HEK293 (cell line): ENCODE measurements at regions not wholly inside any gene's neighbourhood (a gene's known extent, or its start where the extent isn't known, plus 50 kb on each side); places are given as distances from the start of the nearest gene placed in this dataset.

Experiments
- CTCF ChIA-PET: fragments of 350-600 bp; formaldehyde crosslinking; extraction: SDS; loops from one replicate; lab custom pipeline; 2021; ENCODE audit warnings: antibody characterized with exemption; lab: Yijun Ruan, JAX
- POLR2A ChIA-PET: fragments of 300-600 bp; formaldehyde crosslinking; extraction: SDS; loops from one replicate; lab custom pipeline; 2020; ENCODE audit warnings: antibody characterized with exemption, inconsistent platforms; lab: Yijun Ruan, JAX
- H3K27ac ChIP-seq: fragments of 200-500 bp; sonication (Bioruptor generic); 2 replicates; pipeline ENCODE4 v1.5.1; 2014; ENCODE audit warnings: low read depth, low read length, control low read depth, inconsistent platforms; ENCODE audit errors: extremely low read depth
- H3K36me3 ChIP-seq, 2 experiments: fragments of 200-500 bp in 1 of 2; sonication (Bioruptor generic) in 1 of 2; 1 replicate in 1 of 2; 2 replicates in 1 of 2; pipeline ENCODE4 v1.5.1; 2014 to 2017; ENCODE audit warnings: inconsistent platforms in 2 of 2, low read length in 2 of 2; ENCODE audit not compliant: control insufficient read depth in 2 of 2, insufficient read depth in 1 of 2
- H3K4me1 ChIP-seq: fragments of 200-500 bp; sonication (Bioruptor generic); 2 replicates; pipeline ENCODE4 v1.5.1; 2014; ENCODE audit warnings: mild to moderate bottlenecking, low read length, inconsistent platforms; ENCODE audit not compliant: control insufficient read depth, insufficient read depth
- H3K4me3 ChIP-seq: 2 replicates; pipeline ENCODE4 v1.5.1; 2011; ENCODE audit warnings: low read depth, mild to moderate bottlenecking, control low read depth, low read length, moderate library complexity
- H3K9me3 ChIP-seq: fragments of 200-500 bp; sonication (Bioruptor generic); 2 replicates; pipeline ENCODE4 v1.5.1; 2014; ENCODE audit warnings: low read depth, low read length, inconsistent platforms; ENCODE audit not compliant: control insufficient read depth, insufficient read depth
- GLI4 ChIP-seq: fragments of 450-650 bp; formaldehyde crosslinking; IDR thresholded peaks from 2 replicates; pipeline ENCODE4 v1.5.1; 2016; ENCODE audit warnings: missing biosample characterization, missing genetic modification characterization
- GLIS1 ChIP-seq: fragments of 450-650 bp; formaldehyde crosslinking; IDR thresholded peaks from 2 replicates; pipeline ENCODE4 v1.5.1; 2016; ENCODE audit warnings: missing biosample characterization, missing genetic modification characterization
- MEIS1 ChIP-seq: sonication (generic); formaldehyde crosslinking; IDR thresholded peaks from 2 replicates; pipeline ENCODE4 v1.8.1; 2022; ENCODE audit warnings: missing genetic modification reagents, mild to moderate bottlenecking, borderline replicate concordance
- MZF1 ChIP-seq: fragments of 450-650 bp; formaldehyde crosslinking; IDR thresholded peaks from 2 replicates; pipeline ENCODE4 v1.5.1; 2017; ENCODE audit warnings: missing biosample characterization, missing genetic modification characterization, borderline replicate concordance
- SCRT1 ChIP-seq: fragments of 450-650 bp; formaldehyde crosslinking; IDR thresholded peaks from 2 replicates; pipeline ENCODE4 v1.5.1; 2016; ENCODE audit warnings: missing biosample characterization, missing genetic modification characterization, borderline replicate concordance
- ZBTB44 ChIP-seq: fragments of 450-650 bp; IDR thresholded peaks from 2 replicates; pipeline ENCODE4 v1.5.1; 2018; ENCODE audit warnings: missing biosample characterization, mild to moderate bottlenecking, missing genetic modification characterization
- ZBTB7A ChIP-seq: fragments of 450-650 bp; formaldehyde crosslinking; IDR thresholded peaks from 2 replicates; pipeline ENCODE4 v1.5.1; 2016; ENCODE audit warnings: low read depth, missing biosample characterization, missing genetic modification characterization
- ZBTB8A ChIP-seq: fragments of 450-650 bp; formaldehyde crosslinking; IDR thresholded peaks from 2 replicates; pipeline ENCODE4 v1.5.1; 2016; ENCODE audit warnings: missing biosample characterization, missing genetic modification characterization
- ZNF175 ChIP-seq: fragments of 450-650 bp; formaldehyde crosslinking; IDR thresholded peaks from 2 replicates; pipeline ENCODE4 v1.5.1; 2016; ENCODE audit warnings: missing biosample characterization, missing genetic modification characterization
- ZNF26 ChIP-seq: fragments of 450-650 bp; formaldehyde crosslinking; IDR thresholded peaks from 2 replicates; pipeline ENCODE4 v1.5.1; 2016; ENCODE audit warnings: missing biosample characterization, missing genetic modification characterization
- ZNF311 ChIP-seq: fragments of 450-650 bp; formaldehyde crosslinking; IDR thresholded peaks from 2 replicates; pipeline ENCODE4 v1.5.1; 2017; ENCODE audit warnings: missing biosample characterization, missing genetic modification characterization, borderline replicate concordance
- ZNF341 ChIP-seq: fragments of 450-650 bp; formaldehyde crosslinking; IDR thresholded peaks from 2 replicates; pipeline ENCODE4; 2016; ENCODE audit warnings: low read depth, missing biosample characterization, missing genetic modification characterization
- ZNF37A ChIP-seq: fragments of 450-650 bp; IDR thresholded peaks from 2 replicates; pipeline ENCODE4 v1.5.1; 2018; ENCODE audit warnings: missing biosample characterization, missing genetic modification characterization
- ZNF561 ChIP-seq: fragments of 450-650 bp; IDR thresholded peaks from 2 replicates; pipeline ENCODE4 v1.5.1; 2018; ENCODE audit warnings: missing biosample characterization, missing genetic modification characterization, borderline replicate concordance
- ZNF629 ChIP-seq: fragments of 450-650 bp; formaldehyde crosslinking; IDR thresholded peaks from 2 replicates; pipeline ENCODE4 v1.5.1; 2017; ENCODE audit warnings: missing biosample characterization, missing genetic modification characterization
- ZNF768 ChIP-seq: fragments of 450-650 bp; formaldehyde crosslinking; IDR thresholded peaks from 2 replicates; pipeline ENCODE4 v1.5.1; 2018; ENCODE audit warnings: missing biosample characterization, mild to moderate bottlenecking, missing genetic modification characterization
- TF ChIP-seq, protein P1 (sequence below): fragments of 450-650 bp; formaldehyde crosslinking; IDR thresholded peaks from 2 replicates; pipeline ENCODE4 v1.5.1; 2016; ENCODE audit warnings: missing biosample characterization, missing genetic modification characterization
- TF ChIP-seq, protein P2 (sequence below): fragments of 450-650 bp; formaldehyde crosslinking; IDR thresholded peaks from 2 replicates; pipeline ENCODE4 v1.5.1; 2016; ENCODE audit warnings: missing biosample characterization, missing genetic modification characterization
- TF ChIP-seq, protein P3 (sequence below): fragments of 450-650 bp; formaldehyde crosslinking; IDR thresholded peaks from 2 replicates; pipeline ENCODE4 v1.5.1; 2016; ENCODE audit warnings: missing biosample characterization, missing genetic modification characterization
- TF ChIP-seq, protein P4 (sequence below): fragments of 450-650 bp; formaldehyde crosslinking; IDR thresholded peaks from 2 replicates; pipeline ENCODE4 v1.5.1; 2017; ENCODE audit warnings: missing biosample characterization, missing genetic modification characterization
- TF ChIP-seq, protein P5 (sequence below): fragments of 450-650 bp; formaldehyde crosslinking; IDR thresholded peaks from 2 replicates; pipeline ENCODE4 v1.5.1; 2016; ENCODE audit warnings: missing biosample characterization, missing genetic modification characterization

GRCh38 chr3:168995129-168995528 is 668.4 kb downstream of the MECOM start (continued):
- TF ChIP-seq, protein P1, sequence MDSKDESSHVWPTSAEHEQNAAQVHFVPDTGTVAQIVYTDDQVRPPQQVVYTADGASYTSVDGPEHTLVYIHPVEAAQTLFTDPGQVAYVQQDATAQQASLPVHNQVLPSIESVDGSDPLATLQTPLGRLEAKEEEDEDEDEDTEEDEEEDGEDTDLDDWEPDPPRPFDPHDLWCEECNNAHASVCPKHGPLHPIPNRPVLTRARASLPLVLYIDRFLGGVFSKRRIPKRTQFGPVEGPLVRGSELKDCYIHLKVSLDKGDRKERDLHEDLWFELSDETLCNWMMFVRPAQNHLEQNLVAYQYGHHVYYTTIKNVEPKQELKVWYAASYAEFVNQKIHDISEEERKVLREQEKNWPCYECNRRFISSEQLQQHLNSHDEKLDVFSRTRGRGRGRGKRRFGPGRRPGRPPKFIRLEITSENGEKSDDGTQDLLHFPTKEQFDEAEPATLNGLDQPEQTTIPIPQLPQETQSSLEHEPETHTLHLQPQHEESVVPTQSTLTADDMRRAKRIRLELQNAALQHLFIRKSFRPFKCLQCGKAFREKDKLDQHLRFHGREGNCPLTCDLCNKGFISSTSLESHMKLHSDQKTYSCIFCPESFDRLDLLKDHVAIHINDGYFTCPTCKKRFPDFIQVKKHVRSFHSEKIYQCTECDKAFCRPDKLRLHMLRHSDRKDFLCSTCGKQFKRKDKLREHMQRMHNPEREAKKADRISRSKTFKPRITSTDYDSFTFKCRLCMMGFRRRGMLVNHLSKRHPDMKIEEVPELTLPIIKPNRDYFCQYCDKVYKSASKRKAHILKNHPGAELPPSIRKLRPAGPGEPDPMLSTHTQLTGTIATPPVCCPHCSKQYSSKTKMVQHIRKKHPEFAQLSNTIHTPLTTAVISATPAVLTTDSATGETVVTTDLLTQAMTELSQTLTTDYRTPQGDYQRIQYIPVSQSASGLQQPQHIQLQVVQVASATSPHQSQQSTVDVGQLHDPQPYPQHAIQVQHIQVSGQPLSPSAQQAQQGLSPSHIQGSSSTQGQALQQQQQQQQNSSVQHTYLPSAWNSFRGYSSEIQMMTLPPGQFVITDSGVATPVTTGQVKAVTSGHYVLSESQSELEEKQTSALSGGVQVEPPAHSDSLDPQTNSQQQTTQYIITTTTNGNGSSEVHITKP = no peak

DNA sequence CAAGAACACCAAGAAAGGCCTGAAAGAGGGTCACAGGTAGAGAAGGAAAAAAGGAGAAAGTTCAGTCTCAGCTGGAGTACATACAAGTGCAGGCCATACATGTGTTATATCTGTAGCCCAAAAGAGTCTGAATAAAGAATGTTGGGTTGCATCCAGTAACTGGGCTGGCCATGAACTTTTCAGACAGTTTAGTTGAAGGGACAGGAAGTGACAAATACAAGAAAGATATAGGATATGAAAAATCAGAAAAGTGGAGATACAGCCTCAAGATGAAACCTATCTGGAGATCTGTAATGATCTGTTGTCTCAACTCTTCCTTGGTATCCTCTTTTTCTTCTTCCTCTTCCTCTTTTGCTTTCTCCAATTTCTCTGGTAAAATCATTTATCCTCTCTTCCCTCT is 671.7 kb downstream of the MECOM start:
- H3K27ac ChIP-seq = no peak overlapping the region
- TF ChIP-seq ZNF561 (tag by site-specific recombination) (no peak), MZF1 (no peak), GLIS1 (tag by site-specific recombination) (no peak), GLI4 (tag by site-specific recombination) (no peak), ZNF341 (tag by site-specific recombination) (no peak), MEIS1 (no peak), ZNF768 (tag by site-specific recombination) (no peak), ZNF26 (tag by site-specific recombination) (no peak), ZNF311 (tag by site-specific recombination) (no peak), SCRT1 (tag by site-specific recombination) (no peak), ZBTB44 (tag by site-specific recombination) (no peak), ZNF629 (tag by site-specific recombination) (no peak), ZNF37A (no peak), ZNF175 (no peak), ZBTB7A (tag by site-specific recombination) (no peak), ZBTB8A (tag by site-specific recombination) (no peak)
- TF ChIP-seq, protein P2, sequence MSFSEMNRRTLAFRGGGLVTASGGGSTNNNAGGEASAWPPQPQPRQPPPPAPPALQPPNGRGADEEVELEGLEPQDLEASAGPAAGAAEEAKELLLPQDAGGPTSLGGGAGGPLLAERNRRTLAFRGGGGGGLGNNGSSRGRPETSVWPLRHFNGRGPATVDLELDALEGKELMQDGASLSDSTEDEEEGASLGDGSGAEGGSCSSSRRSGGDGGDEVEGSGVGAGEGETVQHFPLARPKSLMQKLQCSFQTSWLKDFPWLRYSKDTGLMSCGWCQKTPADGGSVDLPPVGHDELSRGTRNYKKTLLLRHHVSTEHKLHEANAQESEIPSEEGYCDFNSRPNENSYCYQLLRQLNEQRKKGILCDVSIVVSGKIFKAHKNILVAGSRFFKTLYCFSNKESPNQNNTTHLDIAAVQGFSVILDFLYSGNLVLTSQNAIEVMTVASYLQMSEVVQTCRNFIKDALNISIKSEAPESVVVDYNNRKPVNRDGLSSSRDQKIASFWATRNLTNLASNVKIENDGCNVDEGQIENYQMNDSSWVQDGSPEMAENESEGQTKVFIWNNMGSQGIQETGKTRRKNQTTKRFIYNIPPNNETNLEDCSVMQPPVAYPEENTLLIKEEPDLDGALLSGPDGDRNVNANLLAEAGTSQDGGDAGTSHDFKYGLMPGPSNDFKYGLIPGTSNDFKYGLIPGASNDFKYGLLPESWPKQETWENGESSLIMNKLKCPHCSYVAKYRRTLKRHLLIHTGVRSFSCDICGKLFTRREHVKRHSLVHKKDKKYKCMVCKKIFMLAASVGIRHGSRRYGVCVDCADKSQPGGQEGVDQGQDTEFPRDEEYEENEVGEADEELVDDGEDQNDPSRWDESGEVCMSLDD (tag by site-specific recombination) = no peak
- TF ChIP-seq, protein P3, sequence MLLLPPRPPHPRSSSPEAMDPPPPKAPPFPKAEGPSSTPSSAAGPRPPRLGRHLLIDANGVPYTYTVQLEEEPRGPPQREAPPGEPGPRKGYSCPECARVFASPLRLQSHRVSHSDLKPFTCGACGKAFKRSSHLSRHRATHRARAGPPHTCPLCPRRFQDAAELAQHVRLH (tag by site-specific recombination) = no peak
- TF ChIP-seq, protein P4, sequence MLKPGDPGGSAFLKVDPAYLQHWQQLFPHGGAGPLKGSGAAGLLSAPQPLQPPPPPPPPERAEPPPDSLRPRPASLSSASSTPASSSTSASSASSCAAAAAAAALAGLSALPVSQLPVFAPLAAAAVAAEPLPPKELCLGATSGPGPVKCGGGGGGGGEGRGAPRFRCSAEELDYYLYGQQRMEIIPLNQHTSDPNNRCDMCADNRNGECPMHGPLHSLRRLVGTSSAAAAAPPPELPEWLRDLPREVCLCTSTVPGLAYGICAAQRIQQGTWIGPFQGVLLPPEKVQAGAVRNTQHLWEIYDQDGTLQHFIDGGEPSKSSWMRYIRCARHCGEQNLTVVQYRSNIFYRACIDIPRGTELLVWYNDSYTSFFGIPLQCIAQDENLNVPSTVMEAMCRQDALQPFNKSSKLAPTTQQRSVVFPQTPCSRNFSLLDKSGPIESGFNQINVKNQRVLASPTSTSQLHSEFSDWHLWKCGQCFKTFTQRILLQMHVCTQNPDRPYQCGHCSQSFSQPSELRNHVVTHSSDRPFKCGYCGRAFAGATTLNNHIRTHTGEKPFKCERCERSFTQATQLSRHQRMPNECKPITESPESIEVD (tag by site-specific recombination) = no peak
- TF ChIP-seq, protein P5, sequence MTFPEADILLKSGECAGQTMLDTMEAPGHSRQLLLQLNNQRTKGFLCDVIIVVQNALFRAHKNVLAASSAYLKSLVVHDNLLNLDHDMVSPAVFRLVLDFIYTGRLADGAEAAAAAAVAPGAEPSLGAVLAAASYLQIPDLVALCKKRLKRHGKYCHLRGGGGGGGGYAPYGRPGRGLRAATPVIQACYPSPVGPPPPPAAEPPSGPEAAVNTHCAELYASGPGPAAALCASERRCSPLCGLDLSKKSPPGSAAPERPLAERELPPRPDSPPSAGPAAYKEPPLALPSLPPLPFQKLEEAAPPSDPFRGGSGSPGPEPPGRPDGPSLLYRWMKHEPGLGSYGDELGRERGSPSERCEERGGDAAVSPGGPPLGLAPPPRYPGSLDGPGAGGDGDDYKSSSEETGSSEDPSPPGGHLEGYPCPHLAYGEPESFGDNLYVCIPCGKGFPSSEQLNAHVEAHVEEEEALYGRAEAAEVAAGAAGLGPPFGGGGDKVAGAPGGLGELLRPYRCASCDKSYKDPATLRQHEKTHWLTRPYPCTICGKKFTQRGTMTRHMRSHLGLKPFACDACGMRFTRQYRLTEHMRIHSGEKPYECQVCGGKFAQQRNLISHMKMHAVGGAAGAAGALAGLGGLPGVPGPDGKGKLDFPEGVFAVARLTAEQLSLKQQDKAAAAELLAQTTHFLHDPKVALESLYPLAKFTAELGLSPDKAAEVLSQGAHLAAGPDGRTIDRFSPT (tag by site-specific recombination) = no peak
- TF ChIP-seq, all 188 proteins: peak for 0
- POLR2A ChIA-PET = no interaction called here
- CTCF ChIA-PET = no interaction called here
- Histone ChIP-seq H3K4me3 (no peak overlapping the region), H3K36me3 (no peaks in the 10 kb centered on the region), H3K4me1 (no peaks in the 10 kb centered on the region), H3K9me3 (no peaks in the 10 kb centered on the region)
